GM12878 (cell line): ENCODE measurements at regions not wholly inside any gene's neighbourhood (a gene's known extent, or its start where the extent isn't known, plus 50 kb on each side); places are given as distances from the start of the nearest gene placed in this dataset.

Experiments used
- ATAC-seq: fragments of 200-7000 bp; cut with Tn5 transposase; 3 replicates; pipeline ENCODE4 v1.9.1; 2020; ENCODE audit warnings: mild to moderate bottlenecking, moderate library complexity
- BruUV-seq: library from RNA; stranded (reverse); fragments of 400-500 nt; replicated peaks from 2 replicates; lab custom pipeline; 2021; lab: Mats Ljungman, UMichigan
- CTCF ChIA-PET: fragments of 300-600 bp; sonication (Branson Sonifier 250); formaldehyde crosslinking; extraction: SDS; loops from one replicate; lab custom pipeline; 2021; ENCODE audit warnings: inconsistent platforms; lab: Yijun Ruan, JAX
- POLR2A ChIA-PET: fragments of 350-600 bp; formaldehyde crosslinking; extraction: SDS; loops from one replicate; lab custom pipeline; 2021; ENCODE audit warnings: inconsistent platforms; lab: Charles Lee
- RAD21 ChIA-PET: fragments of 300-600 bp; sonication (Branson Sonifier 250); formaldehyde crosslinking; loops from one replicate; lab custom pipeline; 2023; ENCODE audit warnings: antibody characterized with exemption; ENCODE audit not compliant: unreplicated experiment; lab: Charles Lee
- SMC1A ChIA-PET: fragments of 300-600 bp; sonication (Branson Sonifier 250); formaldehyde crosslinking; loops from one replicate; lab custom pipeline; 2023; ENCODE audit not compliant: unreplicated experiment, uncharacterized antibody; lab: Charles Lee
- DNase-seq: peaks from one replicate; pipeline ENCODE4 v3.0.0-alpha.2; 2011; ENCODE audit warnings: low read depth, low spot score
- FAIRE-seq: peaks from 3 replicates; lab custom pipeline; 2011; peaks lifted over from hg19 to GRCh38; lab: Jason Lieb, UNC
- H2AFZ ChIP-seq: 2 replicates; pipeline ENCODE4 v1.6.0; 2011; ENCODE audit warnings: low read depth, low read length, control low read depth; ENCODE audit not compliant: control insufficient read depth
- H3K27ac ChIP-seq: 2 replicates; pipeline ENCODE4 v1.5.1; 2011; ENCODE audit warnings: control low read depth; ENCODE audit not compliant: control insufficient read depth, insufficient read depth
- H3K27me3 ChIP-seq, 2 experiments: replicated peaks in 1 of 2; 2 replicates each; pipeline versions ENCODE4 v1.6.0 to v1.6.1; 2011; ENCODE audit warnings: low read length in 1 of 2; ENCODE audit not compliant: control insufficient read depth in 2 of 2, insufficient read depth in 2 of 2
- H3K36me3 ChIP-seq, 2 experiments: 2 replicates each; pipeline ENCODE4 v1.5.1; 2011; ENCODE audit warnings: low read length in 1 of 2; ENCODE audit not compliant: control insufficient read depth in 2 of 2, insufficient read depth in 2 of 2
- H3K4me1 ChIP-seq: 2 replicates; pipeline ENCODE4 v1.6.1; 2011; ENCODE audit warnings: mild to moderate bottlenecking, low read length, moderate library complexity, mixed read lengths; ENCODE audit not compliant: control insufficient read depth, insufficient read depth
- H3K4me2 ChIP-seq: 2 replicates; pipeline ENCODE4 v1.6.0; 2011; ENCODE audit warnings: control low read depth; ENCODE audit not compliant: control insufficient read depth, insufficient read depth
- H3K4me3 ChIP-seq: fragments of 200-600 bp; sonication (generic); 2 replicates; pipeline ENCODE4 v1.5.1; 2016
- H3K79me2 ChIP-seq: 2 replicates; pipeline ENCODE4 v1.6.0; 2011; ENCODE audit warnings: low read length; ENCODE audit not compliant: control insufficient read depth, insufficient read depth
- H3K9ac ChIP-seq: 2 replicates; pipeline ENCODE4 v1.8.0; 2011; ENCODE audit warnings: low read length, control low read depth, mixed read lengths; ENCODE audit not compliant: control insufficient read depth, insufficient read depth
- H3K9me3 ChIP-seq: replicated peaks from 3 replicates; pipeline ENCODE4 v1.5.1; 2011; ENCODE audit warnings: mild to moderate bottlenecking, low read length; ENCODE audit not compliant: control insufficient read depth, insufficient read depth
- H4K20me1 ChIP-seq: 2 replicates; pipeline ENCODE4 v1.6.0; 2011; ENCODE audit not compliant: control insufficient read depth, insufficient read depth
- BHLHE40 ChIP-seq, 2 experiments: fragments of 450-650 bp in 1 of 2; IDR thresholded peaks; 2 replicates each; pipeline ENCODE4 v1.6.1; 2011 to 2017; ENCODE audit warnings: low read depth in 2 of 2, borderline replicate concordance in 1 of 2, improper control_type of control experiment in 1 of 2, low read length in 1 of 2, mild to moderate bottlenecking in 1 of 2
- BRCA1 ChIP-seq: IDR thresholded peaks from 2 replicates; pipeline ENCODE4 v1.6.1; 2011; ENCODE audit warnings: low read depth, low read length, improper control_type of control experiment
- CBX5 ChIP-seq: sonication (generic); IDR thresholded peaks from 2 replicates; pipeline ENCODE4 v1.6.1; 2016; ENCODE audit warnings: low read depth, moderate library complexity, mild to moderate bottlenecking, inconsistent platforms
- JUNB ChIP-seq: IDR thresholded peaks from 2 replicates; pipeline ENCODE4 v1.6.1; 2016; ENCODE audit warnings: antibody characterized with exemption, mild to moderate bottlenecking
- KDM1A ChIP-seq: fragments of 200-600 bp; sonication (generic); IDR thresholded peaks from 2 replicates; pipeline ENCODE4 v1.6.1; 2016; ENCODE audit warnings: borderline replicate concordance
- MYB ChIP-seq: fragments of 150-350 bp; IDR thresholded peaks from 2 replicates; pipeline ENCODE4 v1.6.1; 2014; ENCODE audit warnings: mild to moderate bottlenecking, low read depth, low read length, borderline replicate concordance
- PML ChIP-seq: IDR thresholded peaks from 2 replicates; pipeline ENCODE4 v1.6.1; 2012; ENCODE audit warnings: low read length, inconsistent platforms
- RELB ChIP-seq: fragments of 450-650 bp; IDR thresholded peaks from 2 replicates; pipeline ENCODE4 v1.6.1; 2017; ENCODE audit warnings: low read depth, mild to moderate bottlenecking, moderate library complexity
- TCF7 ChIP-seq: IDR thresholded peaks from 2 replicates; pipeline ENCODE4 v1.6.1; 2014; ENCODE audit warnings: antibody characterized with exemption, borderline replicate concordance
- in situ Hi-C: fragments of 300-500 bp; cut with MboI; formaldehyde crosslinking; loops from 9 replicates; pipeline ENCODE4 v1.14.3; 2018; ENCODE audit warnings: mixed read lengths
- intact Hi-C: fragments of 100-400 bp; cut with micrococcal nuclease; formaldehyde crosslinking; loops from one replicate; pipeline ENCODE4 v1.14.2; 2022; ENCODE audit not compliant: unreplicated experiment
- TF ChIP-seq, protein P1 (sequence below): fragments of 150-350 bp; IDR thresholded peaks from 2 replicates; pipeline ENCODE4 v1.6.1; 2016; ENCODE audit warnings: low read depth, low read length

- in situ Hi-C loops = no loop called here
These were observed 1399.8 kb upstream of the SLC10A2 start for GRCh38 chr13:104466016-104466415.

More at GRCh38 chr13:104466016-104466415, 1399.8 kb upstream of the SLC10A2 start:
- Histone ChIP-seq H3K79me2 (no peaks in the 10 kb centered on the region), H3K4me3 (no peak overlapping the region), H3K4me2 (no peak overlapping the region), H3K9ac (no peak overlapping the region), H2AFZ (no peak overlapping the region), H3K27me3 (no peaks in the 10 kb centered on the region), H3K9me3 (no peaks in the 10 kb centered on the region), H4K20me1 (no peaks in the 10 kb centered on the region), H3K4me1 (no peaks in the 10 kb centered on the region), H3K36me3 (no peaks in the 10 kb centered on the region), H3K27ac (no peak overlapping the region)
- ChIA-PET CTCF (no interaction called here), SMC1A (no interaction called here), POLR2A (no interaction called here), RAD21 (no interaction called here)
- no TSS peak for BruUV-seq
- intact Hi-C loops = no loop called here
- TF ChIP-seq BHLHE40 (IDR thresholded peaks at IDR 0.05; ENCODE audit: borderline replicate concordance in 1 of 2, low read depth in 2 of 2, low read length in 1 of 2) (no peak), MYB (no peak), BRCA1 (no peak), PML (no peak), JUNB (no peak), RELB (no peak), TCF7 (no peak), CBX5 (no peak), KDM1A (no peak)
- TF ChIP-seq, protein P1, sequence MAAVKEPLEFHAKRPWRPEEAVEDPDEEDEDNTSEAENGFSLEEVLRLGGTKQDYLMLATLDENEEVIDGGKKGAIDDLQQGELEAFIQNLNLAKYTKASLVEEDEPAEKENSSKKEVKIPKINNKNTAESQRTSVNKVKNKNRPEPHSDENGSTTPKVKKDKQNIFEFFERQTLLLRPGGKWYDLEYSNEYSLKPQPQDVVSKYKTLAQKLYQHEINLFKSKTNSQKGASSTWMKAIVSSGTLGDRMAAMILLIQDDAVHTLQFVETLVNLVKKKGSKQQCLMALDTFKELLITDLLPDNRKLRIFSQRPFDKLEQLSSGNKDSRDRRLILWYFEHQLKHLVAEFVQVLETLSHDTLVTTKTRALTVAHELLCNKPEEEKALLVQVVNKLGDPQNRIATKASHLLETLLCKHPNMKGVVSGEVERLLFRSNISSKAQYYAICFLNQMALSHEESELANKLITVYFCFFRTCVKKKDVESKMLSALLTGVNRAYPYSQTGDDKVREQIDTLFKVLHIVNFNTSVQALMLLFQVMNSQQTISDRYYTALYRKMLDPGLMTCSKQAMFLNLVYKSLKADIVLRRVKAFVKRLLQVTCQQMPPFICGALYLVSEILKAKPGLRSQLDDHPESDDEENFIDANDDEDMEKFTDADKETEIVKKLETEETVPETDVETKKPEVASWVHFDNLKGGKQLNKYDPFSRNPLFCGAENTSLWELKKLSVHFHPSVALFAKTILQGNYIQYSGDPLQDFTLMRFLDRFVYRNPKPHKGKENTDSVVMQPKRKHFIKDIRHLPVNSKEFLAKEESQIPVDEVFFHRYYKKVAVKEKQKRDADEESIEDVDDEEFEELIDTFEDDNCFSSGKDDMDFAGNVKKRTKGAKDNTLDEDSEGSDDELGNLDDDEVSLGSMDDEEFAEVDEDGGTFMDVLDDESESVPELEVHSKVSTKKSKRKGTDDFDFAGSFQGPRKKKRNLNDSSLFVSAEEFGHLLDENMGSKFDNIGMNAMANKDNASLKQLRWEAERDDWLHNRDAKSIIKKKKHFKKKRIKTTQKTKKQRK = no peak
- DNase-seq (no peak), ATAC-seq (no peak), FAIRE-seq (no peak)
